Urothelium cell line (cell line): ENCODE measurements at regions not wholly inside any gene's neighbourhood (a gene's known extent, or its start where the extent isn't known, plus 50 kb on each side); places are given as distances from the start of the nearest gene placed in this dataset.
A peak's percentile ranks its signal among the peaks of the same experiment; 100 is the strongest.
"Not testable (repeated sequence)": the region's sequence is repeated elsewhere in the genome, so short reads cannot be mapped to it uniquely, and the experiment has no call there.

Experiments
- DNase-seq: peaks from one replicate; pipeline ENCODE4 v3.0.0; 2011; ENCODE audit warnings: low spot score, mixed read lengths
- FAIRE-seq: peaks from 2 replicates; lab custom pipeline; 2011; peaks lifted over from hg19 to GRCh38; lab: Jason Lieb, UNC

DNA sequence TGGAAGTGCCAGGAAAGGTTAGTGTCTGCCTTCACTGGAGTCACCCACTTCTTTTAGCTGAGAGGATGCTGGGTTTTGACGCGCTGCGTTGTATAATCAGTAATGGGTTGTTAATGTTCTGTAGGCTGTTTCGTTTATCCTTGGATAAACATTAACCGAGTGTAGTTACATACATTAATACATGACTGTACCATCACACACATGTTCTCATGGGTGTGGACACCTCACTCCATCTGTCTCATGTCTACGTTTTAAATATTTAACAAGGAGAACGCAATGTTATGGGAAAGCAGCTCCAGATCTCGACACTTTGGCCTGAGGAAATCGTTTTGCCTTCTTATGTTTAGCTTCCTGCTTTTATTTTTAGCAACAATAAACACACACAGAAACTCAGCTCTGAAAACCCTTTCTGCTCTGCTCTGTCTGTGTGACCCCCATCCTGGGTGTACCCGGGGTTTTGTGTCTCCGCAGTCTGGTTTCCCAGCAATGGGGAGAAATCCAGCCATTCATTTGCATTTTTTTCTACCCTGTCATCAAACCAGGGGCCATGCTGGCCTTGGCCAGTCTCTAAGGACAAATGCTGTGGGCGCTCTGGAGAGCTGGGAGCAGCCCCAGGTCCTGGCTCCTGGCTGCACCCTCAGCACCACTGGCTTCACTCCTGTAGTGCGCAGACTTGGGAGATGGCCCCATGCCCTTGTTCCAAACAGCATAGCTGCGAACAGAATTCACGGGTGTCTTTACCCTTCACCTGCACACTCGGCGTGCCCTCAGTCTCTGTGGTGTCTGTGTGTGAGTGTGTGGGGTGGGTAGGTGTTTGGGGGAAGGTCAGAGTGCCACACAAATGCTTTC, 110.8 kb downstream of the ERMARD start:
- FAIRE-seq (no peak), DNase-seq (no peak)

DNA sequence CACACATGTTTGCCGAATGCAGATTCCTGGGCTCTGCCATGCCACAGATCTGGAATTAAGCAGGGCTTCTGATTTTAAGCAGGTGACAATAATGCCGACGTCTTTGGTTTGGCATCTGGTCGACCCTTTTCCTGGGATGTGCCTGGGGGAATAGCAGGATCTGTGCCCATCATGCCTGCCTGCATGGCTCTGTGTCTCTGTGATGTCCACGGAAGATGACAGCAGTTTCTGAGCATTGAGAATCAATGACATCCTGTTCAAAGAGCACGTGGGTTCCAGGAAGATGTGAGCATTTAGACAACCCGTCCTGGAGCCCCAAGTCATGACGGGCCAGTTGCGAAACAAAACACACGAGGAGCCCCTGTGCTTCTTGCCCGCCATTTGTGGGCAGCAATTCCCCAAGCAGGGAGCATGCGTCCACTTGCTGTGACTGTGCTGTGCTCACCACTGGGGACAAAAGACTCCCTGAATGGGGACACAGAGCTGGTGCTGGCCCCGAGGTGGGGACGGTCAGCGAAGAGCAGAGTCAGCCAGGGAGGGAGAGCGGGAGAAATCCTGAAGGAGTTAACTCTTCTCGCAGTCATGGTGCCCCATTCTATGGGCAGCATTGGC, 110.1 kb downstream of the ERMARD start:
- DNase-seq (no peak), FAIRE-seq (no peak)

DNA sequence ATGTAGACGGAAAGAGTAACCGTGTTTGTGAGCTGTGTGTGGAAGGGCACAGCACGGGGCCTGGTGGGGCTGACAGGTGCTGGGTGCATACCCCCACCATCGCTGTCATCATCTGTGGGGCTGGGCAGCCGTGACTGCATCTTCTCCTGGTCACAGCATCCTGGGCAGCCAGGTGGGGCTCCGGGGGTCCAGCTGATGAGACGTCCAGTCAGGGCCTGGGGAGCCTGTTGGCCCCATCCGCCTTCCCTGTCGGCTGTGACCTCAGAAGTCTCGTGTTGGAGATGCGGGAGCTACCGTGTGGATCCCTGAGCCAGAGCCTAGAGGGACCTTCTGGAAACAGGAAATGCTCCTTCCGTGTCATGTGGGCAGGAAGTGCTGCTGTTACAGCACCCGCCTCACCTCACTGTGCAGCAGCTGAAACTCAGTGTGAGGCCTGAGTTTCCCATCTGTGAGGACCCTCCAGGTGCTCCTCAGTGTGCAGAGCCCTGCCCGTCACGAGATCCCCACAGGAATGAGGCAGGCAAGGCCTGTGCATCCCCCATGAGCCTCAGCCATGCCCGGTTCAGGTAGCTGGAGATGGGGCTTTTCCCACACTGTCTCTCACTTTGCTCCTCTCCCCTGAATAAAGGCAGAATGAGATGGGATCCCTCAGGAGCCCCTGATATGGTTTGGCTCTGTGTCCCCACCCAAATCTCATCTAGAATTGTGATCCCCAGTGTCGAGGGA, 108.7 kb downstream of the ERMARD start:
- DNase-seq (no peak), FAIRE-seq (no peak)

DNA sequence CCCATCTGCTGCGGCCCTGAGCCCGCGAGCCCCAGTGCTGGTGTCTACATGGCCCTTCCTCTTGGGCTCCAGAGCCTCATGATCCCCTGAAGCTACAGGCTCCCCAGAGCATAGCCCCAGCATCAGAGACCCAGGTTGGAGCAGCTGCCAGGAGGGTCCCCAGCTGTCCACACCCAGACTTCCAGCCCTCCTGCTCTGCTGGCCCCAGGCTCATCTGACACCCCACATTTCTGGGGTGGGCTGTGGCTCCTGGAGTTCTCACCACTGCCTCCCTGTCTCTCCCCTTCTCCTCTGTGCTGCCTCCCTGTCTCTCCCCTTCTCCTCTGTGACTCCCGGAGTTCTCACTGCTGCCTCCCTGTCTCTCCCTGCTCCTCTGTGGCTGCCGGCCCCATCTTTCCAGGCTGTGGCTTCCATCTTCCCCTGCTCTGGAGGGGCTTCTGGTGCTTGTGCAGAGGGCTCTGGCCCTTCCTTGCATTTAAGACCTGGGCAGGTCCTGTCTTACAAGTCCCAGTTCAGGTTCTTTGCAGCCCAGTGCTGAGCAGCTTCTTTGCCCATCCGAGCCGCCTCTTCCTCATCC, 108.1 kb downstream of the ERMARD start:
- FAIRE-seq = no peak
- DNase-seq = no peak

DNA sequence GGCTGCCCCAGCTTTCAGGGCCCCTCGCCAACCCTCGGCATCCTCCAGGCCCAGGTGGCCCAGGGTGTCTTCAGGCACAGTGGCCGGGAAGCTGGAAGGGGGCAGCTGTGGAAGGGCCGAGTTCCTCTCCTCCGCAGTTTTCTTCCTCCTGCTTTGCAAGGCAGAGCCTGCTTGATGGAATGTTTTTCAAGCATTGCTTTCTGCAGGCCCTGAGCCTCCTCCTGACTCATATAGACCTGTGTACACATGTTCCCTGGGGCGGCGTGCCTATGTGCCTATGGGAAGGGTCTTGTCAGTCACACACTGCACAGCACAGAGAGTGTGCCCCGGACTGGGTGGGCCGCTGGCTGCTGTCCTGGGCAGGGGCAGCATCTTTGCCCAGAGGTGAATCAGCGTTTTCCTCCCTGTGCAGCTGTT, 107.5 kb downstream of the ERMARD start:
- no peak for FAIRE-seq
- DNase-seq = no peak

DNA sequence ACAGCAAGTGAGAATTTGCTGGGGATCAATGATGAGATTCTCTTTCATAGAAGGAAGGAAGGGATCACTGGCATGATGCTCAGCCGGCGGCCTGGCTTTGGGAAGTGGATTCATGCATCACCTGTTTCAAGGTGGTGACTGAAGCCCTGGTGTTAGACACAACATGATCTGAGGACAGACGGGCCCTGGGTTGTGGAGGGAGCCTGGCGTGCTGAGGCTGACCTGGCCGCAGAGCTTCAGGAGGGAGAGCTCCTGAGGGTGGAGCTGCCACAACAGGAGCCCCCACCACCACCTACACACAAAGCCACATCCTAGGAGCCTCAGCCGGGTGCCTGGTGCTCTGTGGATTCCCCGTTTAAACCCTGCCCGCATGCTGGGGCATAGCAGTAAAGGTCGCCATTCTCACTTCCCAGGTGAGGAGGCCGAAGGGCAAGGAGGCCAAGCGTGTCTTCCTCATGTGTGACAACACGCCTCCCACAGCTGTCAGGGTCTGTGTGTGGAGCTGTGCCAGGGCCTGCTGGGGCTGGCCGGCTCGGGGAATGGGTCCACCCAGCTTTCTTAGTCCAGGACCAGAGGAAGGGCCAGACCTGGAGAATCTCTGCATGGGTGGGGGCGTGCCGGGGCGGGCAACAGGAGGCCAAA, 107.0 kb downstream of the ERMARD start:
- no peak for FAIRE-seq
- no peak for DNase-seq

DNA sequence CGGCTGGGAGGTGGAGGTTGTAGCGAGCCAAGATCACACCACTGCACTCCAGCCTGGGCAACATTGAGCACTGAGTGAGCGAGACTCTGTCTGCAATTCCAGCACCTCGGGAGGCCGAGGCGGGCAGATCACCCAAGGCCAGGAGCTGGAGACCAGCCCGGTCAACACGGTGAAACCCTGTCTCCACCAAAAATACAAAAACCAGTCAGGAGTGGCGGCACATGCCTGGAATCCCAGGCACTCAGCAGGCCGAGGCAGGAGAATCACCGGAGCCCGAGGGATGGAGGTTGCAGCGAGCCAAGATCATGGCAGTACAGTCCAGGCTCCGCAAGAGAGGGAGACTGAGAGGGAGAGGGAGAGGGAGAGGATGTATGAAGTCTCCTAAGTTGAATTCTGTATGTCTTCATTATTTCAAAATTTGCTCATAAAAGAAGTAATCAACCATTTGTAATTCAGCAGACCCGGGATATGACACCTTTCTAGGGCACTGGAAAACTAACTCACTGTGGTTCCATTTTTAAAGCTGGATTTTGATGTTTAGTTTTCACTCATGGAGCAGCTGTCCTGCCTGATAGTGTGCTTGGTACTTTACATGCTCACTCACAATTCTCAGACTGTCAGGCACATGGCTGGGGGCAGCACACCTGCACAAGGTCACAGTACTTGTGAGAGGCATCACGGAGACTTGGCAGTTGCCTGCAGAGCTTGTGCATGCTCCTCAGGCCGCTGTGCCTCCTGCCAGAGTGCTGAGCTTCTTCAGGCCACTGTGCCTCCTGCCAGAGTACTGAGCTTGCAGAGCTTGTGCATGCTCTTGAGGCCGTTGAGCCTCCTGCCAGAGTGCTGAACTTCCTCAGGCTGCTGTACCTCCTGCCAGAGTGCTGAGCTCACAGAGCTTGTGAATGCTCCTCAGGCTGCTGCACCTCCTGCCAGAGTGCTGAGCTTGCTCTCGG, 106.2 kb downstream of the ERMARD start:
- FAIRE-seq = no peak
- DNase-seq = no peak

DNA sequence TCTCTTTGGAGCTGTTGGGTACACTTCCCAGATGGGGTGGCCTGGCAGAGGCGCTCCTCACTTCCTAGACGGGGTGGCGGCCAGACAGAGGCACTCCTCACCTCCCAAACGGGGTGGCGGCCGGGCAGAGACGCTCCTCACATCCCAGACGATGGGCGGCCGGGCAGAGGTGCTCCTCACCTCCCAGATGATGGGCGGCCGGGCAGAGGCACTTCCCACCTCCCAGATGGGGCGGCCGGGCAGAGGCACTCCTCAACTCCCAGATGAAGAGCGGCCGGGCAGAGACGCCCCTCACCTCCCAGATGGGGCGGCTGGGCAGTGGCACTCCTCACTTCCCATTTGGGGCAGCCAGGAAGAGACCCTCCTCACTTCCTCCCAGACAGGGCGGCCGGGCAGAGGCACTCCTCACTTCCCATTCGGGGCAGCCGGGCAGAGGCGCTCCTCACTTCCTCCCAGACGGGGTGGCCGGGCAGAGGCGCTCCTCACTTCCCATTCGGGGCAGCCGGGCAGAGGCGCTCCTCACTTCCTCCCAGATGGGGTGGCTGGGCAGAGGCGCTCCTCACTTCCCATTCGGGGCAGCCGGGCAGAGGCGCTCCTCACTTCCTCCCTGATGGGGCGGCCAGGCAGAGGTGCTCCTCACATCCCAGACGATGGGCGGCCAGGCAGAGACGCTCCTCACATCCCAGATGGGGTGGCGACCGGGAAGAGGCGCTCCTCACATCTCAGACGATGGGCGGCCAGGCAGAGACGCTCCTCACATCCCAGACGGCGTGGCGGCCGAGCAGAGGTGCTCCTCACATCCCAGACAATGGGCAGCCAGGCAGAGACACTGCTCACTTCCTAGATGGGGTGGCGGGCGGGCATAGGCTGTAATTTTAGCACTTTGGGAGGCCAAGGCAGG, 105.3 kb downstream of the ERMARD start:
- not testable (repeated sequence) for FAIRE-seq, DNase-seq

DNA sequence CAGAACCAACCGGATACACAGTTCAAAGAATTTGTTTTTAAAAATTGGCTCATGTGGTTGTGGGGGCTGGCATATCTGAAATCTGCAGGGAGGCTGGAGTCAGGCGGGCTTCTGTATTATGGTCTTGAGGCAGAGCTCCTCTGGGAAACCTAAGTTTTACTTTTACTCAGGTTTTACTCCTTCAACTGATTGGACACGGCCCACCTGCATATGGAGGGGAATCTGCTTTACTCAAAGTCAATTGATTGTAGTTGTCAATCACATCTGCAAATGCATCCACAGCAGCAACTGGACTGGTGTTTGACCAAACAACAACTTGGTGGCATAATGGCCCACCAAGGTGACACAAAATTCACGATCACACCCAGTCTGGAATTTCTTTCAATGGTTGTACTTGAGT, 103.4 kb downstream of the ERMARD start:
- DNase-seq (no peak), FAIRE-seq (no peak)

DNA sequence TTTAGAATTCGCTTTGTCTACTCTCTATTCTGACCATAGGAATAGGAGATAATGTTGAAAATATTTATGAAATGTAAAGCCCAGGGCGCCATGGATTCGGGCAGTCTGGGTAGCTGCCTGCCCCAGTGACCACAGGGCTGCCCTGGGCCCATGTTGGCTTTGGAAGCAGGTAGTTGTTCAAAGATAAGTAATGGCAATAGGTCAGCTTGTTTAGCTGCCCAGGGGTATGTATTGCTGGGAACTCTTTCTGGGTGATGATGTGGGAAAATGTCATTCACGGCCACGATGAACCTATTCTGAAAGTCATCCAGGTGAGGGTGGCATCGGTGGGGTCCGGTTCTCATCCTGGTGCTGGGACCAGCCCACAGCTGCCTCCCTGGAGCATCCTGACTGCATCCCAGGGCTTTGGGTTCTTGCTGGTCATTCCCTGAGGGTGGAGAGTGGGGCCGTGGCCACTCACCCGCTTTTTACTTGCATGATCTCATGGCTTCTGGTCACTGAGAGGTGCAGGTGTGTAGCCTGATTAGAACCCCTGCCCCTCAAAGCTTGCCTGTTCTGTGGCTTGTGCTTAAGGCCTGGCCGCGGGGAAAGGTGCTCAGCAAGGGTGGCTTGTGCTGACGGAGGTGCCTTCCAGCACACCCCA, 102.8 kb downstream of the ERMARD start:
- FAIRE-seq = peak; percentile 9

DNA sequence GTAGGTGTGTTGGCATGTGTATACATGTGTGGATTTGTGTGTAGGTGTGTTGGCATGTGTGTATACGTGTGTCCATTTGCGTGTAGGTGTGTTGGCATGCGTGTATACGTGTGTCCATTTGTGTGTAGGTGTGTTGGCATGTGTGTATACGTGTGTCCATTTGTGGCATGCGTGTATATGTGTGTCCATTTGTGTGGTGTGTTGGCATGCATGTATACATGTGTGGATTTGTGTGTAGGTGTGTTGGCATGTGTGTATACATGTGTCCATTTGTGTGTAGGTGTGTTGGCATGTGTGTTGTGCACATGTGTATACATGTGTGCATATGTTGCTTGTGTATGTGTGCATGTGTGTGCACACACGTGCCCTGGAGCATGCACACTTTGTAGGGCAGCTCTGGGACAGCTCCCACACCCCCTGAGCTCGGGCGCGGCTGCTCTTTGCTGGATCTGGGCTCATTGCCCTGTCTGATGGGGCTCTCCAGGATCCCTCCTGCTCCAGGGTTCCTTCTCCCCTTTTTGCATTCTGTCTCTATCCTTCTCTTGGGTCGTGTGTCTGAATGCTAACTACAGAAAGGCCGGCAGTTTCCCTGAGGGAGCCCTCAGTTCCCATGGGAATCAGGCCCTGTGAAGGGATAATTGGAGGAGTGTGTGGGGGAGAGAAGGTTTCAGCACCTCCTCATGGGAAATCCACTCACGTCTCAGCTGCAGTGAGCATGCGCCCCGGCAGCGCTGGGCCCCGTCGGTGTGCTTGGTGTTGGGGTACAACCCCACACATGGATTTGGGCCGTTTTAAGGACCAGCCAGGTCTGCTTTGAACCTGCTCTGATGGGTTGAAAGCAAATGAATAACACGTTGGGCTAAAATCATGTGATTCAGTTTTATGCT, 102.0 kb downstream of the ERMARD start:
- FAIRE-seq (peak; percentile 96), DNase-seq (no peak)

More for the DNA sequence above, 102.8 kb downstream of the ERMARD start:
- no peak for DNase-seq

DNA sequence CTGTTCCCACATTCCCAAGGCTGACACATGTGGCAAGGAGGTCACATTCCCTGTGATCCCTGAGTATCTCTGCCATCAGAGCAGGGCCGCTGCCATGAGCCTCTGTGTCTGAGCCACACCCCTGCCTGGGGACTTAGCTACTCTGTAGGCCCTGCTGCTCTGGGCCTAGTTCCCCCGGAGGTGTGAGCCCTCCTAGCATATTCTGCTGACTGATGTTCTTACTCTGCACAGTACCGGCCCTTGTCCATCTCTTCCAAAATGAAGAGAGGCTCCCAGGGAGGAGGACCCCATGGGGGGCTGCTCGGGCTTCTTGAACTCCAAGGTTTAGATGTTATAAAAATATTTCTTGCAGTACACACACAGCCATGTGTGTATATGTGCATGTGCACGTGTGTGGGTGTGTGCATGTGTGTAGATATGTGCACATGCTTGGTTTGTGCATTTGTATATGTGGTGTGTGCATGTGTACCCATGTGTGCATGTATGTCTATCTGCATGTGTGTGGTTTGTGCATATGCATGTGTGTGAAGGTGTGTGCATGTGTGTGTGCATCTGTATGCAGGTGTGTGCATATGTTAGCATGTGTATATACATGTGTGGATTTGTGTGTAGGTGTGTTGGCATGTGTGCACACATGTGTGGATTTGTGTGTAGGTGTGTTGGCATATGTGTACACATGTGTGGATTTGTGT, 101.2 kb downstream of the ERMARD start:
- FAIRE-seq = no peak

DNA sequence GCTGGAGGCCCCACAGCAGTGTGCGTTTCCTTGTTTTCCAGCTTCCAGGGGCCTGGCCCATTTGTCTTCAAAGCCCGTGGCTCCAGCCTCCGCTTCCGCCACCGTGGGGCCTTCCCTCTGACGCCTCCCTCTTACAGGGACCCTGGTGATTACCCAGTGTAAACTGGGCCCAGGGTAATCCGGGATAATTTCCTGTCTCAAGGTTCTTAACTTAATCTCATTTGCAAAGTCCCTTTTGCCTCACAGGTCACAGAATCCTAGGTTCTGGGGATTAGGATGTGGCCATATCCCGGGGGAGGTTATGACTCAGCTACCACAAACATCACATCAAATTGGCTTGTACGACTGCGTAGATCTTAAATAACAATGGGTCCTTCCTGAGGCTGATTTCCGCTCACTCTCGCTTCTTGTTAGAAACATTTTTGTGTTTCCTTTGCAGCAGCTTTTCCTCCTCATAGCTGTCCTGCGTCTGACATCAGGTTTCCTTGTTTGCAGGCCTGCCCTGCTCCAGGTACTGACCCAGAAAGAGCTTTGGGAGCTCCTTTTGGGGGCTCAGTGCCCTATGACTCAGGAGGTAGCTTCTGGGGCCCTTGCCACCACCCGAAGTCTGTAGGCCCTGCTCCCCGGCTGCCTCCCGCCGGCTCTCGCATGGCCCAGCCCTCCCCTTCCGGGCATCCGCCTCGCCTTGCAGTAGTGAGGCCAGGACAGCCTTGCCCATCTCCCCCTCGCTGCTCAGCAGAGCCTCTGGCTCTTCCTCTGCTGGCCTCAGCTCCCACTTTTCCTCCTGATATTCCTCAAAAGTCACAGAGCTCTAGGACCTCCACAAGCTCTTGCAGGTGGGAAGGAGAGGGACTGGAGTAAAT, 100.5 kb downstream of the ERMARD start:
- DNase-seq = peak; percentile 68
- peak; percentile 87 for FAIRE-seq

More for the DNA sequence above, 101.2 kb downstream of the ERMARD start:
- DNase-seq = peak; percentile 33

DNA sequence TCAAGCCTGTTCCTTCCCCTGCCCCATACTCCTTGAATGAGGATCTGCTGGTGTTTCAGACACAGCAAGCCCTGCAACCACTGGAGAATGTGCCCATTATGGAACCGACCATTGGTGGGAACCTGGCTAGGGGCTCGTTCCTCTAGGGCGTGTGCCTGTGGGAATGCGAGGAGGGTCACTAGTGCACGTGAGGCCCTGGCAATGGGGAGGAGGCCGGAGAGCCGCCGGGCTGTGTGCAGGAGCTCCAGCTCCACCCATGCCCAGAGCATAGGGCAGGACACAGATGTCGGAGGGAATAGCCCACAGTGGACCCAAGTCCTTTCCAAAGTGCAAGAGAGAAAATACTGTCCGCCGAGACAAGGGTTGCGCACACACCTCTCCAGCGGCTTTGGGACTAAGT, 99.3 kb downstream of the ERMARD start:
- DNase-seq = no peak
- no peak for FAIRE-seq

DNA sequence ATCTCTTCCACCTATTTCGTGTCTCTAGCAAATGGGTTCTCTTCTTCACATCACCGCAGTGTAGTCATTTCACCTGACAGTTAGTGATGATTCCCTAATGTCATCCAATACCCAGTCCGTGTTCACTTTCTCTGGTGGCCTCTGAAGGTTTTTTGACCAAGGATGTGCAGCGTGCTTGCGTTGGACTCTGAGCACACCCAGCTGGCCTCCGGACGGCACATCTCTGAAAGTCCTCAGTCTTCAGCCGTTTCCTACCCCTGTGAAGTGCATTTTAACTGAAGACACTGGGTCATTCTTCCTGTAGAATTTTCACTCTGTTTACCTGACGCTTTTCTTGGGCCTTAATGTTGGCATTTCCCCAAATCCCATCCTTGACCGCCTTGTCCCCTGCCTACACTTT, 98.7 kb downstream of the ERMARD start:
- no peak for DNase-seq
- no peak for FAIRE-seq

DNA sequence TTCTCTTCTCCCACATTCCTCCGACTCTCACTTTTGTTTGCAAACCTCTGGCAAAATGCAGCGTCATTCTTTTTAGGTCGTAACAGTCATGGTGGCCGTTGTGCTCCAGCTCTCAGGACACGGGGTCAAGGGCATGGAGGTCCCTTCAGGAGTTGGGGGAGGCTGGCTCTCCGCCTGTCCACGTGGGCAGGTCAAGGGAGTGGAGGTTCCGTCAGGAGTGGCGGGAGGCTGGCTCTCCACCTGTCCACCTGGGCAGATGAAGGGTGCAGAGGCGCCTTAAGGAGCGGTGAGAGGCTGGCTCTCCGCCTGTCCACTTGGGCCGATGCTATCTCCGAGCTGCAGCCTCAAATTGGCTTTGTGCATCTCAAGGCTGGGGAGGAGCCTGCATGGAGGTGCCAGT, 98.0 kb downstream of the ERMARD start:
- FAIRE-seq = no peak
- no peak for DNase-seq
